Common myeloid progenitor, CD34-positive (primary cell): ENCODE measurements at regions not wholly inside any gene's neighbourhood (a gene's known extent, or its start where the extent isn't known, plus 50 kb on each side); places are given as distances from the start of the nearest gene placed in this dataset.

Source experiments
- CTCF ChIA-PET: fragments of 350-600 bp; sonication (Branson Sonifier 250); formaldehyde crosslinking; loops from one replicate; lab custom pipeline; 2021; ENCODE audit warnings: antibody characterized with exemption; lab: Charles Lee
- POLR2A ChIA-PET: fragments of 350-600 bp; sonication (Branson Sonifier 250); formaldehyde crosslinking; loops from one replicate; lab custom pipeline; 2021; ENCODE audit warnings: antibody characterized with exemption; lab: Charles Lee
- DNase-seq, 3 donors: peaks; one replicate each; pipeline versions ENCODE4 v3.0.0 to v3.0.0-alpha.2; 2013
- H3K27ac ChIP-seq, 2 experiments: 1 replicate in 1 of 2; 2 replicates in 1 of 2; pipeline ENCODE4 v1.7.0; 2013; ENCODE audit warnings: inconsistent platforms in 2 of 2, low read length in 2 of 2, mild to moderate bottlenecking in 2 of 2, low read depth in 1 of 2, moderate library complexity in 1 of 2; ENCODE audit not compliant: severe bottlenecking in 2 of 2, insufficient read depth in 1 of 2, poor library complexity in 1 of 2
- H3K27me3 ChIP-seq, 5 experiments: replicated peaks in 2 of 5; 1 replicate in 3 of 5; 2 replicates in 2 of 5; pipeline versions ENCODE4 v1.6.1 to v1.7.0; 2013; ENCODE audit warnings: low read length in 4 of 5, mild to moderate bottlenecking in 2 of 5, moderate library complexity in 2 of 5, inconsistent platforms in 1 of 5; ENCODE audit not compliant: insufficient read depth in 5 of 5, control insufficient read depth in 4 of 5
- H3K36me3 ChIP-seq, 4 experiments: 1 replicate in 2 of 4; 2 replicates in 2 of 4; pipeline versions ENCODE4 v1.6.1 to v1.7.0; 2013; ENCODE audit warnings: low read length in 3 of 4, control low read depth in 1 of 4, mild to moderate bottlenecking in 1 of 4; ENCODE audit not compliant: control insufficient read depth in 4 of 4, insufficient read depth in 4 of 4
- H3K4me1 ChIP-seq, 4 experiments: 1 replicate in 3 of 4; 2 replicates in 1 of 4; pipeline versions ENCODE4 v1.6.1 to v1.7.1; 2013; ENCODE audit warnings: low read length in 3 of 4, mild to moderate bottlenecking in 3 of 4, control low read depth in 1 of 4, inconsistent platforms in 1 of 4, moderate library complexity in 1 of 4; ENCODE audit not compliant: control insufficient read depth in 4 of 4, insufficient read depth in 4 of 4; ENCODE audit errors: control extremely low read depth in 1 of 4
- H3K4me3 ChIP-seq, 7 experiments: 1 replicate in 4 of 7; 2 replicates in 3 of 7; pipeline versions ENCODE4 v1.5.1 to v1.7.0; 2013; ENCODE audit warnings: mild to moderate bottlenecking in 7 of 7, low read length in 6 of 7, moderate library complexity in 6 of 7, inconsistent platforms in 2 of 7, low read depth in 2 of 7, control low read depth in 1 of 7; ENCODE audit not compliant: insufficient read depth in 4 of 7, control insufficient read depth in 1 of 7; ENCODE audit errors: extremely low read depth in 1 of 7
- H3K9me3 ChIP-seq, 5 experiments: 1 replicate in 4 of 5; 2 replicates in 1 of 5; pipeline versions ENCODE4 v1.6.1 to v1.7.1; 2013; ENCODE audit warnings: low read length in 4 of 5, mild to moderate bottlenecking in 2 of 5, inconsistent platforms in 1 of 5, low read depth in 1 of 5, moderate library complexity in 1 of 5; ENCODE audit not compliant: control insufficient read depth in 4 of 5, insufficient read depth in 2 of 5; ENCODE audit errors: control extremely low read depth in 1 of 5
- WGBS: methylation state at CpG from one replicate; pipeline ENCODE4 v1.1.5; 2013; ENCODE audit not compliant: insufficient coverage; 5-methylcytosine and 5-hydroxymethylcytosine counted together

DNA sequence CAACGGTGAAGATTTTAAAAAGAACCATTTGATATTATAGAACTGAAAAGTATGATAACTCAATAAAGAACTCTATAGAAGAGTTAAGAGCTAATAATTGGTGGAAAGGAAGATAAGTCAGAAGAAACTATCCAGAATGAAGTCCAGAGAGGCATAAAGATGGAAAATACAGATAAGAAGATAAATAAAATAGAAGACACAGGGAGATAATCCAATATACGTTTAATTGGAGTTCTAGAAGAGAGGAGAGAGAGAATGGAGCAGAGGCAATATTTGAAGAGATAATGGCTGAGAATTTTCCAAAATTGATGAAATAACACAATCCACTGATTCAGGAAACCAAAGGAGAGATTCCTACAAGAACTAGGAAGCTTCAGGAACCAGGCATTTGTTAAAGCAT lies 49.8 kb upstream of the EPHB3 start:
- H3K27ac ChIP-seq: no peak overlapping the region
- ChIA-PET POLR2A (interaction anchor here (0.8 kb wide), 1 partner anchor 135 kb away, joined by 3 read pairs; no protein-coding TSS in a partner anchor), CTCF (interaction anchor here (1.1 to 6.2 kb wide), 17 partner anchors 9 to 163 kb away, joined by 3 to 106 read pairs (median 8); no protein-coding TSS in a partner anchor)
- peaks cover 3 to 17% (median 17%) of the 10 kb centered on the region in 4 experiments for H3K4me1 ChIP-seq
- DNase-seq: no peak
- peaks cover 0 to 5% (median 0%) of the 10 kb centered on the region in 5 experiments for H3K9me3 ChIP-seq
- no CpG with 5 or more reads among the region's 2 CpGs for WGBS
- H3K27me3 ChIP-seq: peaks cover 0 to 11% (median 0%) of the 10 kb centered on the region in 5 experiments
- no peaks in the 10 kb centered on the region for H3K36me3 ChIP-seq
- H3K4me3 ChIP-seq: no peak overlapping the region
